OCI-LY7 (cell line): ENCODE measurements at regions not wholly inside any gene's neighbourhood (a gene's known extent, or its start where the extent isn't known, plus 50 kb on each side); places are given as distances from the start of the nearest gene placed in this dataset.
"Not testable (repeated sequence)": the region's sequence is repeated elsewhere in the genome, so short reads cannot be mapped to it uniquely, and the experiment has no call there.

Experiments
- CTCF ChIP-seq: fragments of 200-600 bp; sonication (generic); conservative IDR thresholded peaks from 2 replicates; pipeline ENCODE4 v1.5.1; 2014; ENCODE audit warnings: mild to moderate bottlenecking, antibody characterized with exemption, low read length, moderate library complexity, mixed read lengths
- EZH2phosphoT487 ChIP-seq: fragments of 200-600 bp; sonication (generic); IDR thresholded peaks from 2 replicates; pipeline ENCODE4 v1.6.1; 2018; ENCODE audit warnings: low read depth, borderline replicate concordance, mild to moderate bottlenecking, mixed run types, antibody characterized with exemption, low read length, moderate library complexity, mixed read lengths

DNA sequence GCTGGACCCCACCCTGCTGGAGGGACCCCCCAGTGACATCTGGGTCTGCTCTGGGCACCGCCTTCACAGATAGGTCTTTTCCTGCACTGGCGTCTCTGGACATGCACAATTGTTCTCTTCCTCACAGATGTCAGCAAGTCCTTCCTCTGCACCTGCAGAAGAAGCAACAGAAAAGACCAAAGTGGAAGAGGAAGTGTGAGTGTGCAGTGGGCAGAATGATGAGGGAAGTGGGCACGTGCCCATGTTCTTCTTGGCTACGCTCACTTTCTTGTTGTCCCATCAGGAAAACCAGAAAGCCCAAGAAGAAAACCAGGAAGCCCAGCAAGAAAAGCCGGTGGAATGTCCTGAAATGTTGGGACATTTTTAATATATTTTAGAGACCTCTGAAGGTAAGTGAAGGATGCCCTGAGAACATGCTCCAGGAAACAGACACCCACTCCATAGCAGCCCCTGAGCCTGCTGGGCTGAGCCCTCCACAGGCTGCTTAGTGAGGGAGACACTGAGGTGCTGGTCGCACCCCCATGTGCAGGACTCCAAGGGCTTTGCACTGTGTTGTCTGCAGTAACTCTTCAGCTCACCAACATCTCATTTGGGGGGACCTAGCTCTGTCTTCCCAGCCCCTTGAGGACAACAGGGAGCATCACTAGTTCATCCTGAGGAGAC, 124.4 kb upstream of the SIMC1 start:
- TF ChIP-seq CTCF, EZH2phosphoT487: not testable (repeated sequence)
